GM19455 (cell line): ENCODE measurements at regions not wholly inside any gene's neighbourhood (a gene's known extent, or its start where the extent isn't known, plus 50 kb on each side); places are given as distances from the start of the nearest gene placed in this dataset.

Experiments used
- ATAC-seq: cut with Tn5 transposase; IDR thresholded peaks from one replicate; pipeline ENCODE4 v1.9.1; 2021; ENCODE audit not compliant: unreplicated experiment

DNA sequence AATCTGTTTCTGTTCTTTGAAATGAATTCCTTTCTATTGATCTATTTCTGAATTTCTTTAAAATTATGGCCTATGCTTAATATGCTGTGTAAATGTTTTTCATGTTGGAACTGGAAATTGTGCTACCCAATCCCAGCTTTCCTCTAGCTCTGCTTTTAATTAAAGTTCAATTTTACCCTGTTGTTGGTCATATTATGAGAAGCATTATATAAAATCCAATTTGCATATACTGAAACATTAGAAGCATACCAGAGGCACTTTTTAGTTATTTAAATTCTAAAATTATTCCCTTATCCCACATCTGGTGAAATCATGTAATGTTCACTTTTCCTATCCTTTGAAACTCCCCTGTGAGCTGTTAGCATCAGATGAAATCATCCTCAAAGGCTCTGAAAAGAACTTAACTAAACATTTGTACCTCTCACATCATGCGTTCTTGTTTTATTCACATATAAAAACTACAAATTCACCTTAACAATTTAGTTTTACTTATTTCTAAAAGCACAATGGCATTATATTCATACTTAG, 160.6 kb upstream of the COL21A1 start:
- ATAC-seq = no peak

DNA sequence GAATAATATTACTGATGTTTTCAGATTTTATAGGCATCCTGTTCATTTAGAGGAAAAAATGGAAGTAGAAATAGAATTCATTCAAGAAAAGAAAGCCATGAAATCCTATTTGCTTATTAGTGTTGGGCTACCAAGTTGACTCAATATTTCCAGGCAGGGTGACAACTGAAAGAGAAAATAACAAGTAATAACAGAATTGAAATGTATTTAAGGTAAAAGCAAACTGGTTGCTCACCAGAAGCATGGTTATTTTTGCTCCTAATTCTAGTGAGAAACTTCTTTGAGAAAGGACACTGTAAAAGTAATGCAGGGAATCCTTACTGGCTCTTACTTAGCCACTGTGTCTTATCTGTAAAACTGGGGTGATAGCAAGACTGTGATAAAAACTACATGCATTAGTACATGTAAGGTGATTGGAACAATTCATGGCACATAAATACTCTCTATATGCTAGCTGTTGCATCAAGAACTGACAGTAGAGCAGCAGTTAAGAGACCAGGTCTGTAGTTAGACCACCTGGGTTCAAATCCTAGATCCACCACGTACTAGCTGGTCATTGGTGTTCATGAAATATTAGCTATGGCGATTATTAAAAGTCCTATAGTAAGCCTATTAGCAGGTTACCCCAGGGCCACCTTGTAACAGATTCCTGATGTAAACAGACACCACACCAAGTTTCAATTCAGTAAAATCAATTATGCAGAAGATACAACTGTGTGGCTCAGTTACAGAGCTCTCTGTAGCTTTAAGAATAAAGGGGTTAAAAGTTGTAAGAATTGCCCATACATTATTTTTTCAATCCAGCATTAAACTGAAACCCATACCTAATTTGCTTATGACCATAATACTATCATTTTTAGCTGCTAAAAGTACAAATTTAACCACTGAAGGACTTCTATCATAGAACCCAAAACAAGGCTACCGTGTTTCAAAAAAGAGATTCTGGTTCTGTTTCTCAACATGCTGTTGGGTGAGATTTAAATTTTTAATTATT, 159.2 kb upstream of the COL21A1 start:
- ATAC-seq = peak; percentile 77

DNA sequence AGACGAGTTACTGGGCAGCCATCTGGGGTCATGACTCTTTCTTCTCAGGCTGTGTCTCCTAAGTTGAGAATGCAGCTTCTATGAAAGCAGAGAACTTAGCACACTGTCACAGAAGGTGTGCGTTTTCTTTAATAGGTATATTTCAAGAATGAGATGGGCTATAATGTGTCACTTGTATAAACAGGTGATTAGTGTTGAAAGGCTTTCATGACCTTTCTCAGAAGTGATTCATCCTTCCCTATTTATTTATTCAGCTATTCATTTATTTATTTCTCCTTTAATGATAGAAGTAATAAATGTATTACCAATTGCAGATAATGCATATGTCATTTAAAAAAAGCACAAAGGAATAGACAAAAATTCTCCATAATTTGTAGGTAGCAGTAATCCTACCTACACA, 157.2 kb upstream of the COL21A1 start:
- ATAC-seq = no peak

DNA sequence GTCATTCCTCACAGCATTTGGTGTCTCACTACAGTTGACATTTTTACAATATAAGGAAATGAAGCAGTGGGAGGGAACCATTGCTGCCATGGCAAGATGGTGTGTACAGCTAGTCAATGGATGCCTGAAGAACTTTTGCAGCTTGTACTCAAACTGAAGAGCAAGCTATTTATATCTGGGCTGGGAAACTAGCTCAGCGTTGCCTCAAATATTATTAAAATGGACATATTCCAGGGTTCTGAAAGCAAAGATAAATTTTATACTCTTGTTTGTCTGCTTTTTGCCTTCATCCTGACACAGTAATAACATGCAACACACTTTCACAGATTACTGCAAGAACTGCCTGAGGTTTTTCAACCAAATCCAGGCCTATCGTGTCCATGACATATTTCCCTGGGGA, 156.4 kb upstream of the COL21A1 start:
- no peak for ATAC-seq

DNA sequence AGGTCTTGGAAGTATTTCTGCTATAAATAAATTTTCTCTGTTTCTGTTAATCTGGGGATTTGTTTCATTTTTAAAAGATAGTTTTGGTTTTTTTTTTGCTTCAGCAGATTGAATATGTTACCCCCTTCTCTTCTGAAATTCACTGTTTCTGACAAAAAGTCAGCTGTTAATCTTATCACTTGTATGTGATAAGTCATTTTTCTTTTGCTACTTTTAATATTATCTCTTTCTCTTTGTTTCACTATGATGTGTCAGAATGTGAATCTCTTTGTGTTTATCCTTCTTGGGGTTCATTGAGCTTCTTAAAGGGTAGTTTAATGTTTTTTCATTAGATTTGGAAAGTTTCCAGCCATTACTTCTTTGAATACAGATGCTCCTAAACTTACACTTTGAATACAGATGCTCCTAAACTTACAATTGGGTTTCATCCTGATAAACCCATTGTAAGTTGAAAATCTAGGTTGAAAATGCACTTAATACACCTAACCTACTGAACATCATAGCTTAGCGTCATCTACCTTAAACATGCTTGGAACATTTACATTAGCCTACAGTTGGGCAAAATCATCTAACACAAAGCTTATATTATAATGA, 154.2 kb upstream of the COL21A1 start:
- no peak for ATAC-seq

DNA sequence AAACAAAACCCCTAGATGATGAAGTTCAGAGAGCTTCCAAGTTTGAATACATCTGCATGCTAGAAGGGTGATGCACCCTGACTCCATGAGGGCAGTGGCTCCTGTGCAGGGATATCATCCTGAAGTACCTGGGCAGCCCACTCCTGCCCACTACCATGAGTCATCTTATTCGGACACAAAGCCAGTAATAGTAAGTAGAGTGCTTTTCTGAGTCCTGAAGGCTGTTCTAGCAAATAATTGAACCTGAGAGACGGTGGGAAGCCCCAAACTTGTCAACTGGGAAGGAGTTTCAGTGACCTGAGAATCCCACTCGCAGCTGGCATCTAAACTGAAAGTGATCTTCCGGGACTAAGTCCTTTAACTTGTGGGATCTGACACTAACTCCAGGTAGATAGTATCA, 152.9 kb upstream of the COL21A1 start:
- ATAC-seq = no peak

DNA sequence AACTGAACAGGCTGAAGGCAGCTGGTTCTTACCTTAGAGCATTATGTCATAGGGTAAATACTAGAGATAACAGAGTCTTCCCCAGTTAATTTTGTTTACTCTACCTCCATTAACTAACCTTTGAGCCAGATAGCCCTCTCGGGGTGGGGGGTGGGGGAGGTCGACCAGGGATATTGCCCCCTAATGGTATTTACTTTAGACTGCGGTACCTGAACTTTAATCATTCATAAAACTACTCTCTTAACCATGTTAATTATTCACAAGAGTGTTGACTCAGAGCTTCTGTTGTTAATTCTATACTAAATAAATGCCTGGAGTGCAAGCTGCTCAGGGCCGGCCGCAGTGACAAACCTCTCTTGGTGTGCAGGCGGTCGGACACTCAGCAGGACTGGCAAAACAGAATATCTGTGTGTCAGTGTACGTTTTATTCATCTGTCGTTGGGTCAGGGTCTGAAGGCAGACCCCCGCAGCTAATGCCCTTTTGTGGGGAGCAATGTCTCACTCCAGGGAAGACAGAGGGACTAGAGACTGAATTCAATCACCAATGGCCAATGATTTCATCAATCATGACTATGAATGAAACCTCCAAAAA, 152.4 kb upstream of the COL21A1 start:
- no peak for ATAC-seq

DNA sequence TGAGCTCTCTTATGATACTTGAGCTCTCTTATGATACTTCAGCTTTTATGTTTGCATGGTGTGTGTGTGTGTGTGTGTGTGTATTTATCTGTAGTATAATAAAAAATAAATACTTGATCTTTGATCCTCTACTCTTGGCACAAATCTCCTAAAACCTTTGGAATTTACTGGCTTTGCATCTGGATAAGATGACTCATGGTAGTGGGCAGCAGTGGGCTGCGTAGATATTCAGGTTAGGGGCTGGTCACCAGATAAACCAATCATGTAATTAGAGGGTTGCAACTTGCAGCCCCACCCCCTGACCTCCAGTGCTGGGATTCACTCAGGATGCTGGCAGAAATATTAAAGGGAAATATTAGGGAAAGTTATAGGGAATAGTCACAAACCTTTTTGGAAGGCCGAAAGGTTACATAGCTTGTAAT, 151.9 kb upstream of the COL21A1 start:
- no peak for ATAC-seq

DNA sequence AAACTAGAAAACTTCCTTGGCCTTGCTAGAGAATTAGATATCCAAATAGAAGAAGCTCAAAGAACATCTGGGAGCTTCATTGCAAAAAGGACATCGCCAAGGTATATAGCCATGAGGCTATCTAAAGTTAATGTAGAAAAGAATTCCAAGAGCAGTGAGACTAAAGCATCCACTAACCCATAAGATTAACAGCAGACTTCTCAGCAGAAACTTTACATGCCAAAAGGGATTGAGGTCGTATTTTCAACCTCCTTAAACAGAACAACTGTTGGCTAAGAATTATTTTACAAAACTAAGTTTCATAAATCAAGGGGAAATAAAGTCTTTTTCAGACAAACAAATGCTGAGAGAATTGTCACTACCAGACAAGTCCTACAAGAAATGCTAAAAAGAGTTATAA, 149.1 kb upstream of the COL21A1 start:
- ATAC-seq = no peak

DNA sequence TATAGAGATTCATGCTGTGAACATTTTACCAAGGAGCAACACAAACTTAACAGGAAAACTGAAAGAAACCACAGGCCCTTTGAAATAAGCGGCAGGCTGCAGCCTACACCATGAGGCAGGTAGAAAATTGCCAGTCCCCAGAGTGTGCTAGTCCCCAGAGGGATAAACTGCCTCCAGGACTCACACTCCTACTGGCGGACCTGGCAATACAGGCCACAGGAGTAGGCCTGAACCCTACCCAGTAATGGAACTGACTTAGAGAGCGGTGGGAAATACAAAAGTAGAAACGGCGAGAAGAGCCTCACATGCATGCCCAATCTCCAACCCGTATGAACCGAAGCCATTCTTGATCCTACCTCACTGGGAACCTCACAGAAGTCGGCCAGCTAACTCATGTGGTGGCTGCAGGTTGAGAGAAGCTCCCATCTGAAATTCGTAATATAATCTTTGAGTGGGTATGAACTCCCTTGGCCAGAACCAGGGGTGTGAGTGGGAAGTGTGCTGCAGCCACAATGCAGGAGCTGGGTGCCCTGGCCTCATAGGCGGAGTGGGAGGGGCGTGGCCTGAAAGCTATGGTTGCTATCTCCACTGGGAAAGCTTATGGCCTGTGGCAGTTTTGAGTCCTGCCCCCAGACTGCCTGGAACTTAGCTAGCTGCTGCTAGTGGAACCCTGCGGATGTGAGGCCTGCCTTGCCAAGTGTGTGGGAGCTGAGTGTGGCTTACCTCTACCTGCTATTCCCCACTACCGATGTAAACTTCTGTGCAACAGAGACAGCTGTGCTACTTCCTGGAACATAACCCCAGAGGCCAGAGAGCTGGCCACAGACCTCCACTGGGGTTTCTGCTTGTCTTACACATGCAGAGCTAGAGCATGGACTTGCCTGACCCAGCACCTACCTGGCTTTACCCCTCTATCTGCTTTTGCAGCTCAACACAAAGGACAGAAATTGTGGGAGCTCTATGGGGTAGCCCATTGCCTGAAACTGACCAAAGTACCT, 146.5 kb upstream of the COL21A1 start:
- ATAC-seq = no peak

DNA sequence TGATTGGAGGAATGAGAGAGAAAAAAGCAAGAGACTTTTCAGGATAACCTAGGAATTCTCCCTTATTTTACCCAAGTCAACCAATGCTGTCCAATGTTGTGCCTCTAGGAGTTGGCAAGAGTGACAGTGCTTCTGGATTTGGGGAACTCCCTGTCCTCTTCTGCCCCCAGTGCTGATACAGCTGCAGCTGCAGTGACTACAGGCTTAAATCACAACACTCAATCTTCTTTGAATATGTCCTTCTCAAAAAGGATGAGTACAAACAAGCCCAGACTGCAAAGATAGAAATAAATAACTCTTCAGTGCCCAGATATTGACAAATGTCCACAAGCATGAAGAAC, 141.0 kb upstream of the COL21A1 start:
- ATAC-seq = no peak

DNA sequence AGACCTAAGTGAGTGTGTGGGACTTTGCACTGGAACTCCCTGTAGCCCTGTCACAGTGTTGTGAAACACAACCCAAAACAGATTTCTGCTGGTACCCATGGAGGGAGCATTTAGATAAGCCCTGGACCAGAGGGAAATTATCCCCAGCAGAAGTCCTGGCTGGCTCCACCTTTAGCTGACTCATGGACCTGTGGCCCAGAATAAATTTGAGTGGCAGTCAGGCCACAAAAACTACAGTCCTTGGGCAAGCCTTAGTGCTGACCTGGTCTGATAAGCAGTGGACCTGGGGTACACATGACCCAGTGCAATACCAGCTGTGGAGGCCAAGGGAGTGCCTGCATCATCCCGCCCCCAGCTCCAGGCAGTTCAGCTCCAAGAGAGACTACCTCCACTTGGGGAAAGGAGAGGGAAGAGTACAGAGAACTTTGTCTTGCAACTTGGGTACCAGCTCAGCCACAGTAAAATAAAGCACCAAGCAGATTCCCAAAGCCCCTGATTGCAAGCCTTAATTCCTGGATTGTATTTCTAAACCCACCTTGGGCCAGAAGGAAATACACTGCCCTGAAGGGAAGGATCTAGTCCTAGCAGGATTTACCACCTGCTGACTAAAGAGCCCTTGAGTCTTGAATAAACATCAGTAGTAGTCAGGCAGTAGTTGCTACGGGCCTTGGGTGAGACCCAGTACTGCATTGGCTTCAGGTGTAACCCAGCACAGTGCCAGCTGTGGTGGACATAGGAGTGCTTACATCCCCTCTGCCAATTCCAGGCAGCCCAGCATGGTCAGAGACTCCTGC, 140.4 kb upstream of the COL21A1 start:
- no peak for ATAC-seq

DNA sequence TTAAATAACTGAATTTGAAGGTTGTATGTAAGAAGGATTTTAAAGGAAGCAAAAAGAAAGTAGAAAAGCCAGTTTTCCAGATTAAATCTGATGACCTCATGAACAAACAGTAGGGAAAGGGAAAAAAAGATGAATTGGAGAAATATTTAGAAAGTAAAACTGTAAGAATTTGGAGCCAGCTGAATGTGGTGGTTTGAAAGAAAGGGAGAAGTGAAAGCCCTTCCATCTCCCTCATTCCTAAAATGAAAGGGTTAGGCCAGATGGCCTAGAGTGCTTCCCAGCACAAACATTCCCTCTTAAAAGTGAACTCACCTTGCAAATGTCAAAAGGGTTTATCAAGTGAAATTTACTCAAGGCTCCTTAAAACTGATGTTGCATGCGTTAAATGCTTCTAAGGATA, 139.3 kb upstream of the COL21A1 start:
- ATAC-seq = no peak

DNA sequence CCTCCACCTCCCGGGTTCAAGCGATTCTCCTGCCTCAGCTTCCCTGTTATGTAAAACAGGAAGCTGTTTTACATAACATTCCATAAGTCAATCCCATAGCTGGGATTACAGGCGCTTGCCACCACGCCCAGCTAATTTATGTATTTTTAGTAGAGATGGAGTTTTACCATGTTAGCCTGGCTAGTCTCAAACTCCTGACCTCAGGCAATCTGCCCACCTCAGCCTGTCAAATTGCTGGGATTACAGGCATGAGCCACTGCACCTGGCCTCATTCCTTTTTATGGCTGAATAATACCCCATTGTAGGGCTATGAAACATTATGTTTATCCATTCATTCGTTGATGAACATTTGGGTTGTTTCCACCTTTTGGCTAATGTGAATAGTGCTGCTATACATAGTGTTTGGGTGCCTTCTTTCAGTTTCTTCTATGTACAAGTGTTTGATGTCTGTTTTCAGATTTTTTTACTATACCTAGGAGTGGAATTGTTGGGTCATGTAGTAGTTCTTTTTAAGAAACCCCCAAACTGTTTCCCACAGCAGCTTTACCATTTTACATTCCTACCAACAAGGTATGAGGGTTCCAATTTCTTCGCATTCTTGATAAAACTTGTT, 138.7 kb upstream of the COL21A1 start:
- ATAC-seq = no peak

DNA sequence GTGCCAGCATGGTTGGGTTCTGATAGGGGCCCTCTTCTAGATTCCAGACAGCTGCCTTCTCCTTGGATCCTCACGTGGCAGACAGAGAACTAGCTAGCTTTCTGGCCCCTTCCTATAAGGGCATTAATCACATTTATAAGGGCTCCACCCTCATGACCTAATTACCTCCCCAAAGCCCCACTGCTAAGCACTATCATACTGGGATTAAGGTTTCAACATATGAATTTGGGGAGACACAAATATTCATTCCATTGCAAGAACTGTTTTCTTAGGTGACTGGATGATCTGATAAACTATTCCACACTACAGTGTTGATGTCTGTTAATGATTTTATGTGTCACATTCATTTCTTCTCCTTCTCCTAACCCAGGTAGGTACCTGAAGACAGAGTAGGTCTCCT, 135.8 kb upstream of the COL21A1 start:
- no peak for ATAC-seq

DNA sequence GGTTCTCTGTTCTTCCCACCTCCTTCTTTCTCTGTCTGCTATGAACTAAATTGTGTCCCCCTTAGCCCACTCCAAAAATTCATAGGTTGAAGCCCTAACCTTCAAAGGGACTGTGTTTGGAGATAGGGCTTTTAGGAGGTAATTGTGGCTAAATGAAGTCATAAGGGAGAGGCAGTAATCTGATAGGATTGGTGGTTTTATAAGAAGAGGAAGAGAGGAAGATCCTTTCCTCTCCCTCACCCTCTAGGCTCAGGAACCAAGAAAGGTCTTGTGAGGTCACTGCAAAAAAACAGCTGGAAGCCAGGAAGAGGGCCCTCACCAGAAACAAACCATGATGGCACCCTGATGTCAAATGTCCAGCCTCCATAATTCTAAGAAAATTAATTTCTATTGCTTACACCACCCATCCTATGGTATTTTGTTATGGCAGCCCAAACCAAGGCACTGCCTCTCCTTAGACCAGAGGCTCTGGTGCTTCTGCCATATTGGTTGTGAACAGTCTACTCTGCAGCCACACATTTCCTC, 135.1 kb upstream of the COL21A1 start:
- ATAC-seq = no peak

DNA sequence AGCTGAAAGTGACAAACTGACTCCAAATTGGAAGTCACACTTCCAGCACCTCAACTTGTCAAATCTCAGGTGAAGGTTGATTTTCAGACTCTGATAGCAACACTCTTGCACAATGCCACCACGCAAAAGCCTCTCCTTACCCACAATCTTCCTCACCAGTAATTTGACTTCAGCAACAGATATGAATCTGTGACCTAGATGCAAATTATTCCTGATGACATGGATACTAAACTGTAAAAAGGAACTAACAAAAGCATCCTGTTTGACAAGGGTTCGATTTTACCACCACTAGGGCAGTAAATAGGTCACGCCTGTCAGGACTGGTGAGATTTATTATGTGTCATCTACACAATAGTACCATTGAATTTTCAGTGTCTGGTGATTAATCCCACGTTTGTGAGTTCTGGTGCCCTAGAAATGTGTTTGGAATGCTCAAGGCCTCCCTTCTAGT, 134.4 kb upstream of the COL21A1 start:
- no peak for ATAC-seq

DNA sequence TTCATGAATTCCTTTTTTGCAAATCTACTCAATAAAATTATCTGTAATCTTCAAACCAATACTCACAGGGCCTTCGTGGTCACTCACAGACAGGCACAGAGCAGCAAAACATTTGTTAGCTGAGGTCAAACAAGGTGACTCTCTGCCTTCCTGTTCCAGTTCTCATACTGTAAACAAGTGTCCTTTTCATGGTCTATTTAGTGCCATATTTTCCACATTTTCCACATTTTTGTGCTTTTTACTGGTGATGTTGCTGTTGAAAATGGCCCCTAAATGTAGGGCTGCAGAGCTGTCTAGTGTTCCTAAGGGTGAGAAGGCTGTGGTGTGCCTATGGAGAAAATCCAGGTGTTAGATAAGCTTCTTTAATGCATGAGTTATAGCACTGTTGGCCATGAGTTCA, 133.1 kb upstream of the COL21A1 start:
- no peak for ATAC-seq

DNA sequence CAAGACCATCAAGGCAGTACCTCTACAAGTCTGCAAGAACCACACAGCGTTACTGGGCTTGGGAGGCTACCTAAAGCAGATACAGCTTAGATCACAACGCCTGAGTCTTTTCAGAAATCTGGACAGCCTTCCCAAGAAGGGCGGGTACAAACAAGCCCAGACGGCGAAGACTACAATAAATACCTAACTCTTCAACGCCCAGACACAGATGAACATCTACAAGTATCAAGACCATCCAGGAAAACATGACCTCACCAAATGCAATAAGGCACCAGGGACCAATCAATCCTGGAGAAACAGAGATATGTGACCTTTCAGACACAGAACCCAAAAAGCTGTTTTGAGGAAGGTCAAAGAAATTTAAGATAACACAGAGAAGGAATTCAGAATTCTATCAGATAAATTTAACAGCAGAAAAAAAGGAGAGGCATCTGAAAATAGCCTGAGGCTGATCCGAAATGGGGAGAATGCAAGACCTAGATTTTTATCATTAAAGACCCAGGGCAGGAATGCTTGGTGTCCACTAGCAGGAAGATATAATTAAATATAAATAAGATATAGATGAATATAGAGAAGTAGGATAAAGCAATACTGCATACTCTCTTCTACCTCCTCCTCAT, 131.7 kb upstream of the COL21A1 start:
- no peak for ATAC-seq
